ENCODE measurements at regions not wholly inside any gene's neighbourhood (a gene's known extent, or its start where the extent isn't known, plus 50 kb on each side); places are given as distances from the start of the nearest gene placed in this dataset.

GRCh38 chr2:211157211-211157610 is 600.8 kb downstream of the CPS1 start:
- TF ChIP-seq CTCF (IDR thresholded peaks at IDR 0.05 in 2 of 3, conservative IDR thresholded peaks at IDR 0.05 in 1 of 3; ENCODE audit: borderline replicate concordance in 1 of 3, insufficient read depth in 1 of 3, low read depth in 2 of 3, low read length in 2 of 3) (no peak), REST (IDR thresholded peaks at IDR 0.05; ENCODE audit: low read depth) (no peak), EZH2 (IDR thresholded peaks at IDR 0.05) (no peak)

Measured in HCT116 (cell line).